GM12891 (cell line): ENCODE measurements at regions not wholly inside any gene's neighbourhood (a gene's known extent, or its start where the extent isn't known, plus 50 kb on each side); places are given as distances from the start of the nearest gene placed in this dataset.

Source experiments
- DNase-seq: peaks from one replicate; pipeline ENCODE4 v3.0.0; 2011; ENCODE audit warnings: low spot score; ENCODE audit not compliant: insufficient read length
- FAIRE-seq: peaks from 2 replicates; lab custom pipeline; 2011; peaks lifted over from hg19 to GRCh38; lab: Jason Lieb, UNC
- PAX5 ChIP-seq: IDR thresholded peaks from 2 replicates; pipeline ENCODE4 v1.6.1; 2011; ENCODE audit warnings: low read length, moderate library complexity, mild to moderate bottlenecking; ENCODE audit not compliant: insufficient read depth, severe bottlenecking
- POLR2A ChIP-seq: IDR thresholded peaks from 2 replicates; pipeline ENCODE4 v1.6.1; 2011; ENCODE audit warnings: low read depth, low read length, control low read depth
- POLR2AphosphoS5 ChIP-seq: IDR thresholded peaks from 2 replicates; pipeline ENCODE4 v1.6.1; 2011; ENCODE audit warnings: low read depth, low read length, control low read depth
- POU2F2 ChIP-seq: IDR thresholded peaks from 2 replicates; pipeline ENCODE4 v1.6.1; 2011; ENCODE audit warnings: low read depth, mild to moderate bottlenecking, control low read depth, low read length, moderate library complexity
- SPI1 ChIP-seq: IDR thresholded peaks from 2 replicates; pipeline ENCODE4 v1.6.1; 2011; ENCODE audit warnings: low read depth, low read length, control low read depth
- TAF1 ChIP-seq: IDR thresholded peaks from 2 replicates; pipeline ENCODE4 v1.6.1; 2011; ENCODE audit warnings: low read depth, low read length, control low read depth

- TF ChIP-seq TAF1 (no peak), POLR2A (no peak), POLR2AphosphoS5 (no peak), POU2F2 (no peak), PAX5 (no peak), SPI1 (no peak)
- FAIRE-seq (no peak), DNase-seq (no peak)
Observed at GRCh38 chr5:125559296-125559695, 812.9 kb upstream of the ZNF608 start.

DNA sequence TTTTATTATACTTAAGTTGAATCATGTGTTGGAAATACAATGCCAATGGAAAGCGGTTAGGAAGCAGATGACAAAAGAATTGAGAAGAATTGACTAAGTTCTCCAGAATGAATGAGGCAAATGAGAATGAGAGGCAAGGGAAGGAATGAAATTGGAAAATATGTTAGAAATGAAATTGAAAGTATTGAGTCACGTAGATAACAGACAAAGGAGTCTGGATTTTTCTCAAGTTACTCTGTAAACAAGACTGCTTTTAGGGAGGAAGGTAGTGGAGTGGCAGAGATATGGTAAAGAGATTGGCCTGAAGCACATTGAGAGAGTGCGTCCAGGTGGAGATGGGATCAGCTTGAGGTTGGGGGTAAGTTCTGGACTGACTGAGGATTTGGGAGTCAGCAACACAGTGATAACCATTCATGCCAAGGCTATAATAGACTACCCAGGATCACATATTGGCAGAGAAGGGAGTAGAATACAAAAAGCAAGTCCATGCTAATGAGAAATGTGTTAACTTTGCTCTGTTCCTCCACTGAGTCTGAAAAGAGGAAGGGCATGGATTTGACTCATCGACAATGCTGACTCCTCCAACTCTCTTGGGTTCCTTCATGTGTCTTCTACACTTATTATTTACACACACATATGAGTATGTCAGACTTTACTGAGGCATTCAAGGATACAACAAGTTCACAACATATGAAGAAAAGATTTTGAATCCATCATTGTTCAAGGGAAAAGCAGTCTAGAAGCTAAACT lies 814.2 kb upstream of the ZNF608 start:
- FAIRE-seq (no peak), DNase-seq (no peak)
- TF ChIP-seq POLR2AphosphoS5 (no peak), POLR2A (no peak), POU2F2 (no peak), SPI1 (no peak), TAF1 (no peak)

- TF ChIP-seq PAX5 (no peak), SPI1 (no peak), POLR2A (no peak), POLR2AphosphoS5 (no peak), POU2F2 (no peak), TAF1 (no peak)
- no peak for DNase-seq
- no peak for FAIRE-seq
Observed at GRCh38 chr5:125564317-125564975, 818.0 kb upstream of the ZNF608 start.

DNA sequence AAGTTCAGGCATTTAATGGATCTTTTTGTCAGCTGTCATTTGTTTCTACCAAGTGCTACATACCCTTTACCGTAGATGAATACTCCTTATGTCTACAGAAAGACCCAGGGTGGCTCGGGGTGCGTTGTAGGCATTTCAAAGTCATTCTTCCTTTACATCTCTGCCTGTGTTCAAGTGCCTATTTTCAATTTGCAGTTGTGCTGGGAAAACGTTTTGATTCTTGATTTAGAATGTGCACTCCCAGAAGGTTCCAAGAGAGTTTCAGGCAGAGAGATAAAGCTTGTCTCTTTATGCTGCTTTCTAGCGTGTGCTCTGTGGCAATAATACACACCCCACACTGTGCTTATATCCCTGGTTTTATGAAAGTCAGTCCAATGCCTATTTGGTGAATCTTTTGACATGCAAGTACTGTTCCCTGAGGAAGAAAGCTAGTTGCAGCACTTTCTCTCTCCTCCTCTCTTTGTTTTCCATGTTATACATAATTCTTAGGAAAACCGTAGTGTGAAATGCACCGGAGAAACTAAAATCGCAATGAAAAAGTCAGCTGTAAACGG lies 828.1 kb upstream of the ZNF608 start:
- no peak for DNase-seq
- no peak for TF ChIP-seq POLR2A
- no peak for TF ChIP-seq PAX5
- TF ChIP-seq POLR2AphosphoS5 = no peak
- no peak for TF ChIP-seq TAF1
- TF ChIP-seq SPI1 = no peak
- TF ChIP-seq POU2F2 = no peak
- no peak for FAIRE-seq

DNA sequence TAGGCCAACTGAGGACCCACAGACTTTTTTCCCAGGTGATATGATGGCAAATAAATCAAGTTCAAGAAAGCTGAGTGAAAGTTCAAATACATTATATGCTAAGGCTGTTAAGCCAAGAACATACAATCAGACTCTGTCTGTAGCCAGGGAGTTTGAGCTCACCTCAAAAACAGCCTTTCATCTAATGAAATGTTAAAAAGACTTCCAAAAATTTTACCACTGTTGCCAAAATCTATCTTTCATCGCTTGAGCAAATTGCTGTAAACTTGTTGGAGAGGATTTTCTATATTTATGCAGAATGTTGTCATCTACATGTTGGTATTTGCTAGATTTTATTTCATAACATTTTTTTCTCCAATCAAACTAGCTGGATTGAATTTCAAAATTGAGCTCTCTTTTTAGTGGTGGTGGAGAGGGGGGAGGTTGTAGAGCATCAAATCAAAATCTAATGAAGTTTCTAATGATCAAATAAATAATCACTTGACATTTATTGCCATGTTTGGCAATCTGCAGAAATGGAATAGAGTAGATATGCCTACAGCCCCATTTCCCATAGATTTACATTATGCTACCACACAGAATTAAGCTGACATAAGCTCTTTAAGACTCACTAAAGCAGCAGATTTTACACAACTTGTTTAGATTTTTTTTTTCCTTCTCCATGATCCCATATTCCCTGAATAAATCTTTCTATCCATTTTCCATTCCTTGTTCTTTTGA lies 828.9 kb upstream of the ZNF608 start:
- DNase-seq (no peak), FAIRE-seq (no peak)
- TF ChIP-seq PAX5 (no peak), POLR2A (no peak), SPI1 (no peak), POLR2AphosphoS5 (no peak), TAF1 (no peak), POU2F2 (no peak)

GRCh38 chr5:125575891-125576505 lies 829.6 kb upstream of the ZNF608 start:
- no peak for DNase-seq
- no peak for TF ChIP-seq POLR2AphosphoS5
- no peak for TF ChIP-seq SPI1
- TF ChIP-seq TAF1 = no peak
- no peak for TF ChIP-seq POLR2A
- TF ChIP-seq POU2F2 = no peak
- no peak for TF ChIP-seq PAX5
- FAIRE-seq = no peak

DNA sequence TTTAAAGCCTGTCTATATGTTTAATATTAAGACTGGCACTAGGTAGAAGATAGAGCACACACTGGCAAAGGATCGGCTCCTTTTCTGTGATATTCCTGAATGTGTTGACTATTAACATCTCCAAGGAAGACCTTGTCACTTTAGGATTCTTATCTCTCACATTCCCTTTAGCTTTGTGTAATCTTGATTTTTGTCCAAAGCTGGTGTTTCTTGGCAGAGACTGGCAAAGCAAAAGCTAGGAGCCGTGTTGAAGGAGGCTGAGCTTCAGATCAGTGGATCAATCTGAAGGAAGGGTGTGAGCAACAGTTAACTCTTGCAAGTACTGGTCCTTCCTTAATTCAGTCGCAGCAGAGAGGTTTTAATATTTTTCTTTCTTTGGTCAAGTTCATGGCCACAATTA lies 830.4 kb upstream of the ZNF608 start:
- no peak for FAIRE-seq
- no peak for TF ChIP-seq POLR2A
- no peak for TF ChIP-seq SPI1
- TF ChIP-seq TAF1 = no peak
- TF ChIP-seq POLR2AphosphoS5 = no peak
- TF ChIP-seq POU2F2 = no peak
- no peak for TF ChIP-seq PAX5
- no peak for DNase-seq

DNA sequence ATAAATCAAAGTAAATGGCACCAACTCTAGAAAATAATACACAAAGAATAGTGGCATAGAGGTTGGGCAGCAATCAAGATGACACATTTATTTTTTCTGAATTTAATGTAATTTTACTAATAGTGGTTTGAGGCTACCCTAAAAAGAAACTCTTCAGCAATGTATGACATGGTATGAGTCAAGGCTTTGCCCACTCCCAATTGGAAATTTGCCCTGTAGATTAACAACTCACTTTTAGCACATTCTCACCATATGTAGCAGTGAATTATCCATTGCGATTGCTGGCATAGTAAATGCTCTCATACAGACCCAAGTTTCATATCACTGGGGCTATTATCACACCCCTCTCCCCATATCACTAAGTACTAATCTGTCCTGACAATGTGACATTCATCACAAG lies 832.1 kb upstream of the ZNF608 start:
- FAIRE-seq (no peak), DNase-seq (no peak)
- TF ChIP-seq POLR2A (no peak), POLR2AphosphoS5 (no peak), PAX5 (no peak), TAF1 (no peak), SPI1 (no peak), POU2F2 (no peak)

- FAIRE-seq = no peak
- no peak for DNase-seq
- TF ChIP-seq TAF1 (no peak), SPI1 (no peak), POLR2AphosphoS5 (no peak), PAX5 (no peak), POLR2A (no peak), POU2F2 (no peak)
Observed at GRCh38 chr5:125579182-125579581, 832.7 kb upstream of the ZNF608 start.
